Adrenal gland (tissue), 9 donors: ENCODE measurements at regions not wholly inside any gene's neighbourhood (a gene's known extent, or its start where the extent isn't known, plus 50 kb on each side); places are given as distances from the start of the nearest gene placed in this dataset.
"Not testable (repeated sequence)": the region's sequence is repeated elsewhere in the genome, so short reads cannot be mapped to it uniquely, and the experiment has no call there.

ENCODE experiments used
- DNase-seq, 7 donors: peaks; one replicate each; pipeline ENCODE4 v3.0.0-alpha.2; 2019 to 2020
- H3K27ac ChIP-seq, 5 donors: fragments of 200-600 bp; sonication (generic) in 4 of 5; 1 replicate in 3 of 5; 2 replicates in 2 of 5; pipeline versions ENCODE4 v1.5.1 to v1.8.0; 2016 to 2020; ENCODE audit warnings: mild to moderate bottlenecking in 1 of 5
- H3K27me3 ChIP-seq: fragments of 200-600 bp; 2 replicates; pipeline ENCODE4 v1.8.0; 2021
- H3K36me3 ChIP-seq, 2 donors: fragments of 200-600 bp; replicated peaks in 1 of 2; 1 replicate in 1 of 2; 2 replicates in 1 of 2; pipeline versions ENCODE4 v1.5.1 to v1.8.0; 2018 to 2022
- H3K4me1 ChIP-seq, 2 donors: fragments of 200-600 bp; replicated peaks in 1 of 2; 1 replicate in 1 of 2; 2 replicates in 1 of 2; pipeline versions ENCODE4 v1.5.1 to v1.8.0; 2018 to 2021
- H3K4me3 ChIP-seq, 4 donors: fragments of 200-600 bp; sonication (generic) in 3 of 4; one replicate each; pipeline ENCODE4 v1.5.1; 2016 to 2018
- H3K9me3 ChIP-seq, 3 donors: fragments of 200-600 bp; sonication (generic) in 1 of 3; replicated peaks in 1 of 3; 1 replicate in 2 of 3; 2 replicates in 1 of 3; pipeline versions ENCODE4 v1.5.1 to v1.8.0; 2016 to 2021
- POLR2A ChIP-seq, 2 donors: fragments of 450-650 bp; IDR thresholded peaks; one replicate each; pipeline ENCODE4 v1.6.1; 2017; ENCODE audit warnings: antibody characterized with exemption in 2 of 2, mild to moderate bottlenecking in 2 of 2, moderate library complexity in 1 of 2
- WGBS, 4 donors: extraction: QIAGEN DNeasy Blood & Tissue Kit in 2 of 4; methylation state at CpG; one replicate each; pipeline versions ENCODE4 v1.1.5 to v1.1.7; 2013 to 2017; 5-methylcytosine and 5-hydroxymethylcytosine counted together
- intact Hi-C, 2 donors: fragments of 100-400 bp; cut with DNase I; formaldehyde crosslinking; loops; one replicate each; pipeline versions ENCODE4 v1.14.1 to v1.15.0; 2022 to 2023
- TF ChIP-seq, protein P1 (sequence below), 6 experiments: fragments of 450-650 bp in 4 of 6; fragments of 200-600 bp in 2 of 6; sonication (generic) in 1 of 6; IDR thresholded peaks; 1 replicate in 5 of 6; 2 replicates in 1 of 6; pipeline versions ENCODE4 v1.5.1 to v1.8.0; 2016 to 2021; ENCODE audit warnings: antibody characterized with exemption in 6 of 6, mild to moderate bottlenecking in 2 of 6, moderate library complexity in 1 of 6
- donor health status: healthy with polysubstance abuse.
- donor health status: Bipolar disorder and iron deficiency.
- donor health status: DM: yes; HTN: yes; CAD: no.
- donor health status: DM: no; HTN: no; CAD: no.
- donor health status: DM: no; HTN: no; CAD: no.

DNA sequence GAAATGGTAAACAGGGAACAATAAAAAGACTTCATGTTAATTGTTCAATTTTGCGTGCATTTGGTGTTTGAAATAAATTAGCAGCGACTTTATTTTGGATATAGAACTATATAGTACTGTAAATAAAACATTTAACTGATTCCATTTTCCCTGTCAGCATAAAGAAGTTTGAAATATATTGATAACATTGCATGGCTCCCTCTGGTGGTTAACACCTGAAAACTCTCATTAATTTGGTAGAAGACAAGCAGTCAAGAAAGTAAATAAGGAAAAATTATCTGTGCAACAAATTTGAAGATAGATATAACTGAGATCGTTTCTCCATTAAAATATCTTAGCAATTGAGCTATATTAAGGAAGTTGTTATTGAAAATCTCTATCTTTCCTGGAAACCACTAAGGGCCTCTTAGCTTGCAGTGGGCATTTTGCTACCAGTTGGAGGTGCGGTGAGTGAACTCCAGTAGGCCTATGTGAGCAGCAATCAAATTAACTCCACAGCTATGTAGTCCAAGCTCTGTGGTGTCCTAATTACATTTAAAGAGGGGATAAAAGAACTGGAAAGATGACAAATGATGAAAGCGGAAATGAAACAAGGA, 435.7 kb upstream of the FKBP1C start:
- Histone ChIP-seq H3K9me3 (no peaks in the 10 kb centered on the region), H3K36me3 (no peaks in the 10 kb centered on the region), H3K4me3 (no peak overlapping the region), H3K4me1 (no peaks in the 10 kb centered on the region), H3K27me3 (no peaks in the 10 kb centered on the region), H3K27ac (no peak overlapping the region)
- 43 to 51% (median 45%) methylated on average over 5 of the region's 5 CpGs for WGBS, 4 donors
- no peak for DNase-seq
- TF ChIP-seq POLR2A (IDR thresholded peaks at IDR 0.05) = no peak
- TF ChIP-seq, protein P1, sequence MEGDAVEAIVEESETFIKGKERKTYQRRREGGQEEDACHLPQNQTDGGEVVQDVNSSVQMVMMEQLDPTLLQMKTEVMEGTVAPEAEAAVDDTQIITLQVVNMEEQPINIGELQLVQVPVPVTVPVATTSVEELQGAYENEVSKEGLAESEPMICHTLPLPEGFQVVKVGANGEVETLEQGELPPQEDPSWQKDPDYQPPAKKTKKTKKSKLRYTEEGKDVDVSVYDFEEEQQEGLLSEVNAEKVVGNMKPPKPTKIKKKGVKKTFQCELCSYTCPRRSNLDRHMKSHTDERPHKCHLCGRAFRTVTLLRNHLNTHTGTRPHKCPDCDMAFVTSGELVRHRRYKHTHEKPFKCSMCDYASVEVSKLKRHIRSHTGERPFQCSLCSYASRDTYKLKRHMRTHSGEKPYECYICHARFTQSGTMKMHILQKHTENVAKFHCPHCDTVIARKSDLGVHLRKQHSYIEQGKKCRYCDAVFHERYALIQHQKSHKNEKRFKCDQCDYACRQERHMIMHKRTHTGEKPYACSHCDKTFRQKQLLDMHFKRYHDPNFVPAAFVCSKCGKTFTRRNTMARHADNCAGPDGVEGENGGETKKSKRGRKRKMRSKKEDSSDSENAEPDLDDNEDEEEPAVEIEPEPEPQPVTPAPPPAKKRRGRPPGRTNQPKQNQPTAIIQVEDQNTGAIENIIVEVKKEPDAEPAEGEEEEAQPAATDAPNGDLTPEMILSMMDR (IDR thresholded peaks at IDR 0.05) = peak; percentile 7 to 53 (median 22)
- intact Hi-C loops = no loop called here

DNA sequence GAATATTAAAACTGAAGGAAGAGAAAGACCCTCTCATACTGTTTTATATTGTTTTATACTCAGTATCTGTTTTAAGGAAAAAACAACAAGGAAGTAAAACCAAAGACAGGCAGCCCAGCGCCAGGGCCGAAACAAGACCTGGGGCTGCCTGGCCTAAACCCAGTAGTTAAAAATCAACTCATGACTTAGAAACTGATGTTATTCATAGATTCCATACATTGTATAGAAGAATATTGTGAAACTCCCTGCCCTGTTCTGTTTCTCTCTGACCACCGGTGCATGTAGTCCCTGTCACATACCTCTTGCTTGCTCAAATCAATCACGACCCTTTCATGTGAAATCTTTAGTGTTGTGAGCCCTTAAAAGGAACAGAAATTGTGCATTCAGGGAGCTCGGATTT, 445.1 kb upstream of the FKBP1C start:
- intact Hi-C loops, H3K27ac ChIP-seq, DNase-seq, H3K4me1 ChIP-seq, H3K9me3 ChIP-seq, H3K4me3 ChIP-seq, H3K27me3 ChIP-seq, H3K36me3 ChIP-seq: not testable (repeated sequence)
- WGBS, 4 donors = 70 to 76% (median 72%) methylated on average over 5 of the region's 5 CpGs

DNA sequence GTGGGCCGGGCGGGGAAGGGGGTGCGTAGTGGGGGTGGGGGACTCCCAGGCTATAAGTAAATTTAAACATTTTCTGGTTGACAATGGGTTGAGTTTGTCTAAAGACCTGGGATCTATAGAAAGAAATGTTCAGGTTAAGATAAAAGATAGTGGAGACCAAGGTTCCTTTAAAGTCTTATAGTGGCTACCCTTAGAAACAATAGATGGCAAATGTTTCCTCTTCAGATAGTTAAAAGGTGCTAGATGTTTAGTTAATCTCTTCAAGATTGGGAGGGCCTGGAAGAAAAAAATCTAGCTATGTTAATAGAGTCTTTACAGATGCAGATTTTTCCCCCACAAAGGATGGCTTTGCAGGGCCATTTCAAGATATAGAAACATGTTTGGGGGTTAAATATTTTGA, 446.4 kb upstream of the FKBP1C start:
- Histone ChIP-seq H3K4me1 (no peaks in the 10 kb centered on the region), H3K4me3 (no peak overlapping the region), H3K27me3 (no peaks in the 10 kb centered on the region), H3K27ac (no peak overlapping the region), H3K36me3 (no peaks in the 10 kb centered on the region), H3K9me3 (no peaks in the 10 kb centered on the region)
- WGBS, 4 donors = 70 to 93% (median 86%) methylated on average over 3 of the region's 3 CpGs
- intact Hi-C loops = no loop called here
- TF ChIP-seq, protein P1 (IDR thresholded peaks at IDR 0.05) = no peak
- no peak for TF ChIP-seq POLR2A (IDR thresholded peaks at IDR 0.05)
- no peak for DNase-seq

- no peaks in the 10 kb centered on the region for H3K27me3 ChIP-seq
- H3K4me3 ChIP-seq = no peak overlapping the region
- no peaks in the 10 kb centered on the region for H3K9me3 ChIP-seq
- intact Hi-C loops = no loop called here
- DNase-seq = no peak
- 55 to 68% (median 63%) methylated on average over 2 of the region's 2 CpGs for WGBS, 4 donors
- no peak overlapping the region for H3K27ac ChIP-seq
- TF ChIP-seq POLR2A (IDR thresholded peaks at IDR 0.05) = no peak
- TF ChIP-seq, protein P1 (IDR thresholded peaks at IDR 0.05) = no peak
- no peaks in the 10 kb centered on the region for H3K36me3 ChIP-seq
- no peaks in the 10 kb centered on the region for H3K4me1 ChIP-seq
Observed at GRCh38 chr6:62763125-62763912, 447.9 kb upstream of the FKBP1C start.

DNA sequence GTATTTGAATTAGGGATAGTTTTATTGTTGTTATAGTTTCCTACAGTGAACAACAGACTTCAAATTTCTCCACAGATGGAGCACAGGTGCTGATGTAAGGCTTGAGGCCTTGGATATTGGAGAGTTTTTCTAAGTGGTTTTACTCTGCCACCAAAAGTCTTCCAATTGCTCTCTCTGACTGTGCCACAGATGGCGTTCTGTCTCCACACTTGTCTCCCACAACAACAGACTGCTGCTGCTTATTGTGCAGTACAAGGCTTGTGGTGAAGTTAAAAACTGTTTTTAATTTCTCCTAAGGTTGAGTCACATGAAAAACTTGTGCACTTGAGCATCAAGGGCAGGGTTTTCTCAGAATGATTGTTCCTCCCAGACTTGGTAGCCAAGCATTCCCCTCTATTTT, 460.9 kb upstream of the KHDRBS2 start:
- DNase-seq = no peak
- Histone ChIP-seq H3K36me3 (no peaks in the 10 kb centered on the region), H3K4me1 (no peaks in the 10 kb centered on the region), H3K4me3 (no peak overlapping the region), H3K9me3 (no peaks in the 10 kb centered on the region), H3K27me3 (no peaks in the 10 kb centered on the region), H3K27ac (no peak overlapping the region)
- no peak for TF ChIP-seq POLR2A (IDR thresholded peaks at IDR 0.05)
- TF ChIP-seq, protein P1 (IDR thresholded peaks at IDR 0.05) = no peak
- intact Hi-C loops = no loop called here
- WGBS, 4 donors = 47 to 71% (median 67%) methylated on average over 1 of the region's 1 CpG
